HG03520 (cell line): ENCODE measurements at regions not wholly inside any gene's neighbourhood (a gene's known extent, or its start where the extent isn't known, plus 50 kb on each side); places are given as distances from the start of the nearest gene placed in this dataset.

Experiments
- ATAC-seq: cut with Tn5 transposase; IDR thresholded peaks from one replicate; pipeline ENCODE4 v1.9.1; 2021; ENCODE audit warnings: mild to moderate bottlenecking, moderate library complexity; ENCODE audit not compliant: unreplicated experiment

GRCh38 chr18:55093808-55094207, 134.5 kb upstream of the CCDC68 start:
- ATAC-seq: no peak

- no peak for ATAC-seq
Measured at GRCh38 chr18:55093295-55093694, 134.0 kb upstream of the CCDC68 start.

- ATAC-seq: no peak
Measured at GRCh38 chr18:55092166-55092565, 132.9 kb upstream of the CCDC68 start.

GRCh38 chr18:55090564-55091188, 131.4 kb upstream of the CCDC68 start:
- ATAC-seq: no peak

- no peak for ATAC-seq
Measured at GRCh38 chr18:55089610-55090009, 130.3 kb upstream of the CCDC68 start.

- ATAC-seq: no peak
Measured at GRCh38 chr18:55088561-55088960, 129.3 kb upstream of the CCDC68 start.

GRCh38 chr18:55088000-55088401, 128.7 kb upstream of the CCDC68 start:
- peak; percentile 63 for ATAC-seq

GRCh38 chr18:55086906-55087305, 127.6 kb upstream of the CCDC68 start:
- ATAC-seq: no peak

- ATAC-seq: no peak
Measured at GRCh38 chr18:55085557-55086285, 126.5 kb upstream of the CCDC68 start.

- no peak for ATAC-seq
Measured at GRCh38 chr18:55084550-55084949, 125.3 kb upstream of the CCDC68 start.

- no peak for ATAC-seq
Measured at GRCh38 chr18:55083461-55083860, 124.2 kb upstream of the CCDC68 start.

GRCh38 chr18:55079481-55080355, 120.5 kb upstream of the CCDC68 start:
- ATAC-seq: no peak

- no peak for ATAC-seq
Measured at GRCh38 chr18:55079067-55079466, 119.8 kb upstream of the CCDC68 start.

GRCh38 chr18:55078303-55078932, 119.2 kb upstream of the CCDC68 start:
- no peak for ATAC-seq

GRCh38 chr18:55076643-55077218, 117.5 kb upstream of the CCDC68 start:
- no peak for ATAC-seq

- no peak for ATAC-seq
Measured at GRCh38 chr18:55073834-55074233, 114.6 kb upstream of the CCDC68 start.

GRCh38 chr18:55073116-55073515, 113.9 kb upstream of the CCDC68 start:
- ATAC-seq: no peak

GRCh38 chr18:55072698-55073097, 113.4 kb upstream of the CCDC68 start:
- no peak for ATAC-seq

GRCh38 chr18:55072181-55072580, 112.9 kb upstream of the CCDC68 start:
- ATAC-seq: no peak

GRCh38 chr18:55069497-55069896, 110.2 kb upstream of the CCDC68 start:
- peak; percentile 64 for ATAC-seq

- ATAC-seq: peak; percentile 43
Measured at GRCh38 chr18:55064760-55065159, 105.5 kb upstream of the CCDC68 start.
